ENCODE measurements at regions not wholly inside any gene's neighbourhood (a gene's known extent, or its start where the extent isn't known, plus 50 kb on each side); places are given as distances from the start of the nearest gene placed in this dataset.

DNA sequence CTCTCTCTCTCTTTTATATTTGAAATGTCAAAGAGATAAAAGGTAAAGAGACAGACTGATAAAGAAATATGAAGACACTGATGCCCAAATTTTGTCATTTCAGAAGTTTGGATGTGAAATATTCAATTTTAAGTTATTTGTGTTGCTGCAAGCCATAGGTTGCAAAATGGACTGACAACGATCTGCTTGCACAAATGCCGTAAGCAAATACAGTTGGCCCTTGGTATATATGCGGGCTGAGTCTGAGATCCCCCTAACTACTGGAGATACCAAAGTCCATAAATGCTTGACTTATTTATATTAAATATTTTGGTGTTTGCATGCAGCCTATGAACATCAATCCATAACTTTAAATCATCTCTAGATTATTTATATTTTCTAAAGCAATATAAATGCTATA, 1459.1 kb upstream of the ALCAM start:
- no peak for DNase-seq
- in situ Hi-C loops (cut with HindIII; ENCODE audit: low pct_ligation_motif_present, low pct_unique_long_range_greater_than_20kb, low sequenced_read_pairs) = no loop called here

DNA sequence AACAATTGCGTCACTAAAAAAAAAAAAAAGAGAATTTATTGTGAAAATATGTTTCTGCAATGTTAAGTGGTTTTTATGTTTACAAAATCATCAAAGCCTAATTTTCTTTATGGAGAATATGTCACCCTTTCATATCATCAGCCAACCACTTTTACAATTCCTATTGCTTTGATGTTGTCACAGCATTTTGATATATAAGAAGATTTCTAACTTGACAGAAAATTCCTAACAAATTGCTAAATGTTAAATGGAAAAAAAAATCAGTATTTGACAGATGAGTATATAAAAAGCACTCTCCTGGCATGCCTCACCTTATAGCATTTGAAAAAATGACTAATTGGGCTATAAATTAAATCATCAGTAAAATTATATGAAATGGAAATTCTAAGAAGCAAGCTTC, 1457.3 kb upstream of the ALCAM start:
- in situ Hi-C loops (cut with HindIII; ENCODE audit: low pct_ligation_motif_present, low pct_unique_long_range_greater_than_20kb, low sequenced_read_pairs) = no loop called here
- no peak for DNase-seq

DNA sequence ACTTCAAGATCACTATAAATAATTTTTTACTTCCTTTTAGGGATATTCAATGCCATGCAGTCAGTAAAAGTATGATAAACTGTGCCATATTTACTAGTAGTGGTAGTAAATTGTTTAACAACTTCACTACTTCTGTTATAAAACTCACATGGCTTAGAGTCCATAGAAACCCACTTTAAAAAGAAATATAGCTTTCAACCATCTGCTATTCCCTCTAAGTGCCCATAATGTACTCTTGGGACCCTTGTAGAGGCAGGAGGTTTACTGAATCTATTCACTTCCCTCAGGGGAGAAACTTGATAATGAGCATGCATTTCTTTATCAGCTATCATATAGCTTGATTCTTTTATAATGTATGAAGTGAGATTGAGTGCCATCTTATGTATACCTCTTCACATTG, 1448.4 kb upstream of the ALCAM start:
- in situ Hi-C loops (cut with HindIII; ENCODE audit: low pct_ligation_motif_present, low pct_unique_long_range_greater_than_20kb, low sequenced_read_pairs) = no loop called here
- no peak for DNase-seq

DNA sequence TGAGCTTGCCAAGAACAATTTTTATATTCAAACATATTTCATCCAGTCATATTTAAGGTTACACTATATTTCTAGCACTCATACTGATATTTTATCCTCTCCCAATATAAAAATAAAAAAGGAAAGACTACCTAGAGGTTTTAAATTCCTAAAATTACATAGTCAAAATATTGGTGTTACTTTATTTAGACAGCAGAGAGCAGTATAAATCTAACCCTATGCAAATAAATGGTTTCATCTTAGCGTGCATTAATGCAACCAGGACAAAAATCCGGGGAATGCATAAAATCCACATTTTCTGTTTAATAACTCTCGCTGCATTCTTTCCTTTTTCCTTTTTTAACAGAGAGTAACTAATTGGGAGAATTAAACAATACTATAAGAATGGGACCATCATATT, 1447.4 kb upstream of the ALCAM start:
- no peak for DNase-seq
- in situ Hi-C loops (cut with HindIII; ENCODE audit: low pct_ligation_motif_present, low pct_unique_long_range_greater_than_20kb, low sequenced_read_pairs) = no loop called here

DNA sequence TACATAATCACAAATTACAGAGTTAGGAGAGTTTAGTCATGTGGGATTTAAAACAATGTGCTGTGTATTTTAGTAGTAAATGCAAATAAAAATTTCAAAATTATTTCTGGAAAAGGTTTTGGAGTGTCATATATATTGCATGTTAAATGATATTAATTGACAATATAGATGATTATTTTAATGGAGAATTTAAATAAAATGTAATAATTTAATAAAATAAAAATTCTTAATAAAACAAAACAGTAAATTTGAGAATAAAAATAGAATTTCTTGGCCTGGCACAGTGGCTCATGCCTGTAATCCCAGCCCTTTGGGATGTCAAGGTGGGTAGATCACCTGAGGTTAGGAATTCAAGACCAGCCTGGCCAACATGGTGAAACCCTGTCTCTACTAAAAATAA, 1442.8 kb upstream of the ALCAM start:
- in situ Hi-C loops (cut with HindIII; ENCODE audit: low pct_ligation_motif_present, low pct_unique_long_range_greater_than_20kb, low sequenced_read_pairs) = no loop called here

DNA sequence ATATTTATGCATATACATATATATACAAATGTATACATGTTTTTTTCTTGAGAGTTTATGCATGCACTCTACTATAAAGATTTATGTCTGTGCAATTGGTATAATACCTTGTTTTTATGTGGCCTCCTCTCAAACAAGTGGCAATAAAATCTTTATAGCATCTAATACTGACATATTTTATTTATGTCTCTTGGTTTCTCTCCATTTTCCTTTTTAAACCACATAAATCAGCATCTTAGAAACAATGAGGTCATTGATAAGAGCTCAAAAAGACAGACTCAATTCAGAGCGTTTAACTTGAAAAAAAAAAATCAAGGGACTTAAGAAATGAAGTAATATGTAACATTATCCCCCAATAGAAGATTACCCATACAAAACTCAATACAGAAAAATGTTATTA, 1442.2 kb upstream of the ALCAM start:
- in situ Hi-C loops (cut with HindIII; ENCODE audit: low pct_ligation_motif_present, low pct_unique_long_range_greater_than_20kb, low sequenced_read_pairs) = no loop called here
- no peak for DNase-seq

More for the DNA sequence above, 1442.8 kb upstream of the ALCAM start:
- no peak for DNase-seq

DNA sequence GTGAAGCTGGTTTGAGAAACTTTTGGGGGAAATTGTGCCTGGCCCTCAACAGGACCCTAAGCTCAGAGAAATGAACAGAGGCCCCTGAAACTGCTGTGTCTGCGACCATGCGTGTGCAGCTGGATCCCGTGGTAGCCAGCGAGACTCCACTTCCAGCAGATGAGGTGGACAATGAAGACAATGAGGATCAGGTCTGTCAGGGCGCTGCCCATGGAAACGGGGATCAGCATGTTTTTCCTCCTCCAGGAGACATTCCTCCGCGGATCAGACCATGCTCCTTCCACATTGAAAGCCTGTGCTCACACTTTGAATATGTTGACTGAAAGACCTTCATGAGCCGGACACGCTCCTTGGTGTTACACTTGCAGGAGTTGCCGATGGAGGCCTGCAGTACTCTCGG, 1439.8 kb upstream of the ALCAM start:
- DNase-seq = no peak
- in situ Hi-C loops (cut with HindIII; ENCODE audit: low pct_ligation_motif_present, low pct_unique_long_range_greater_than_20kb, low sequenced_read_pairs) = no loop called here

DNA sequence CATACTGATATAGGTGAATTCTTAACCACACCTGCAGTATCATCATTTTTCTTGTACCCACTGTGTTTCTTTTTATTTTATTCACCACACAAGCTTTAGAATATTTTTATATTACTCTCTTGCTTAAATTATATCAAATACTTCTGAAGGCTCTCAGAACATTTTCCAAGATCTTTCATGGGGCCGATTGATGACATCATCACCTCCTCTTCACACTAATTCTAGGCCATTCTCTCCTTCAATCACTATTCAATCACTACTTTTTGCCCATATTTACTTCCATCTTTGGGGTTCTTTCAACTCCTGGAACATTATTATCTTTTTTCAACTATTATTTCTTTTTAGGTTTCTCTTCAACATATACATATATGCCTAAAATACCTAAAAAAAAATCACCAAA, 1438.8 kb upstream of the ALCAM start:
- in situ Hi-C loops (cut with HindIII; ENCODE audit: low pct_ligation_motif_present, low pct_unique_long_range_greater_than_20kb, low sequenced_read_pairs) = no loop called here
- DNase-seq = no peak

DNA sequence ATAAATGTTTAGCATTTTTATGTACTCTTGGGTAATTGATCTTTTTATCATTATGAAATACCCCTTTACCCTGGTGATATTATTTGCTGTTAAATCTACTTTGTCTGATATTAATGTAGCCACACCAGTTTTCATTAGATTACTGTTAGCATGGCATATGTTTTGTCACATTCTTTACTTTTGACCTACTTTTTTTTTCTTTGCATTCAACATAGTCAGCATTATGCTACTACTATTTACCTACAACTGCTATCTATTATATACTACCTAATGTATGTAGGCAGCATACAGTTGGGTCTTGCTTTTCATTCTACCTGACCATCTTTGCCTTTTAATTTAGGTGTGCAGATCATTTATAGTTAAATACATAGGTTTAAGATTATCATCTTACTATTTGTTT, 1429.6 kb upstream of the ALCAM start:
- in situ Hi-C loops (cut with HindIII; ENCODE audit: low pct_ligation_motif_present, low pct_unique_long_range_greater_than_20kb, low sequenced_read_pairs) = no loop called here
- no peak for DNase-seq

DNA sequence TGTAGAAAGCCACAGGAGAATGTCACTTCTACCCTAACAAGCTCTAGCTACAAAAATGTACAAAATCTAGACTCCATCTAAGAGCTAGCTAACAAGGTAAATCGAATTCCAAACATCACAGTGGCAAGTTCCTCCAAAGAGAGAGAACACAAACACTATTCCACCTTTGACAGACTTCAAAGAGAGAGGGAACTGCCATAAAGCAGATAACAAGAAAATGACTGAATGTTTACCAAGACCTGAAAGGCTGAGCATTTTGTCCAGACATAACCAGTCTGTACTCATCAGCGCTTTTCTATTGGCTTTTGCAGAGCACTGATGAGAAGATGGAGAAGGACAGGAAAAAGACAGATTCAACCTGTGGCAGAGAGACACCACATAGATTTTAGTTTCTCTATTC, 1419.6 kb upstream of the ALCAM start:
- DNase-seq = no peak
- in situ Hi-C loops (cut with HindIII; ENCODE audit: low pct_ligation_motif_present, low pct_unique_long_range_greater_than_20kb, low sequenced_read_pairs) = no loop called here

DNA sequence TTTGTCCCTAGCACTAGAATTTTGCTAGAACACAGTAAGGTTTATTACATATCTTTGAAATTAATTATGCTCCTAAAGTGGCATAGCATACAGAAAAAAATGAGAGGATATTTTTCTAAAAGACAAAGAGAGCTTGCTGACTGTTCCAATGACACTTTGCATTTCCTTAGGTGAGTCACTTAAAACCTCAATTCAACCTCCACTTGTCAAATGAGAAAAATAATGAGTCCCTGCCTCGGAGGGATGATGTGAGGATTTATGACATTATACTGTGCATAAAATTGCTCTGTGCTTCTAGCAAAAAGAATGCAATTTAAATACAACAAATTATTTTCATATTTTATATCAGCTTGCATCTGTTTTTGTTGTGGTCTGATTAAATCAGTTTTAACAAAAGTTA, 1417.0 kb upstream of the ALCAM start:
- in situ Hi-C loops (cut with HindIII; ENCODE audit: low pct_ligation_motif_present, low pct_unique_long_range_greater_than_20kb, low sequenced_read_pairs) = no loop called here

DNA sequence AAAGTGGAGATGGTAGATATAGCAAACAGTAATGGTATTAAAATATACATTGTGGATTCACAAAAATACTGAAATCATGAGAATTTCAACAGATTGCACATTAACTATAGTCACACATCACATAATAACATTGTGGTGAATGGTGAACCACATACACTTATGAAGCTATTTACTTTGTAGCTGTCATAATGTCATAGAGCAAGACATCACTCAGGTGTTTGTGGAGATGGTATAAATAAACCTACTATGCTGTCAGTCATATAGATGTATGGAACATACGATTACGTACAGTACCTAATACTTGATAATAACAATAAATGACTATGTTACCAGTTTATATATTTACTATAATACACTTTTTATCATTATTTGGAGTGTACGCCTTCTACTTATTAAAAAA, 1416.0 kb upstream of the ALCAM start:
- no peak for DNase-seq
- in situ Hi-C loops (cut with HindIII; ENCODE audit: low pct_ligation_motif_present, low pct_unique_long_range_greater_than_20kb, low sequenced_read_pairs) = no loop called here

More for the DNA sequence above, 1417.0 kb upstream of the ALCAM start:
- DNase-seq = no peak

DNA sequence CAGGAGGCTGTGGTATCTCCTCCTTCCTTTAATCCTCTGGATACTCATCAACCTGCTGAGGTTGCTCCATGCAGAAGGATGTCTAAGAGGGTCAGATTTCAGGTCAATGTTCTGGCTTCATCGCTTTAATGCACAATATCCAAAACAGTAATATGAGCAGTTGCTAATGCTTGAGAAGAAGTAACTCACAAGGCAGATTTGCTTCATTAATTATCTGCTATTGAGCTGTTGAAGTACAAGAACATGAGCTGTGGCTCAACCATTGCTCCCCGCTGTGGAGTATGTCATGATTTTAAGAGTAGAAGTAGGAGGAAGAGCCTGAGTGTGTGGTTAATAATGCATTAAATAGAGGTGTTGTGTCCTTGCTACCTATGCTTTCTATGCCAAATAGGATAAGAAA, 1412.9 kb upstream of the ALCAM start:
- DNase-seq = no peak
- in situ Hi-C loops (cut with HindIII; ENCODE audit: low pct_ligation_motif_present, low pct_unique_long_range_greater_than_20kb, low sequenced_read_pairs) = no loop called here

DNA sequence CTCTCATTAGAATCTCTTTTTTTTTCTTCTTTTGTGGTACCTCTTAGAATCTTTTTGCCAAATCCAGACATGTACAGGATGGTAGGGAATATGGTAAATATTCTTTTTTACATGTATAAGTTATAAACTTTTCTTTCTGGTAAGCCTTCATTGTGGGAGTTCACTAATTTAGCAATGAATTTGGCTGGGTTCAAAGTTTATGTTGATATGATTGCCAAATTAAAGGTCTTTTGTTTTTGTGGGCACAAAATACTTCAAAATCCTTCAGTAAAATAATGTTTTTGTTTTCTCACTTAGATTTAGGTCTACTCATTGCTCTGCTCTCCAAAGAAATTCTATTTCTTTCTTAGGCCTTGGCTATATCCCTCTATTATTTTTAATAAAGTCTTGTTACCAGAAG, 1405.9 kb upstream of the ALCAM start:
- in situ Hi-C loops (cut with HindIII; ENCODE audit: low pct_ligation_motif_present, low pct_unique_long_range_greater_than_20kb, low sequenced_read_pairs) = no loop called here

DNA sequence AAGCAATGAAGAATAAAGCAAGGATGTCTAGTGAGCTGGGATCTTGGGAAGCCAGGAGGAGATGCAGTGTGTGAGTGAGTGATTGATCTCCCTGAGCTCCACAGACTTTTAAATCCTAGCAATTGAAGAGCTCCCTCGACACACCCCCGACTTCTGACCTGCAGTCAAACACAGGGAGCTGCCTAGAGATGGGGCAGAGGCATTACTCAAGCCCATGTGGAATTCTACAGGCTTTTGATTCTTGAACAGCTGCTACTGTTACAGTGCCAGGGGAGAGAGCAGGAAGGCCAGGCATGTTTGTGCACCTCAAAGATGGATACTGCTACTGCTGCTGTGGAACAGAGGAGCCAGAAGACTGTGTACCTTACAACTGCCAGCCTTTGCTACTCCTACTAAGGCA, 1403.1 kb upstream of the ALCAM start:
- in situ Hi-C loops (cut with HindIII; ENCODE audit: low pct_ligation_motif_present, low pct_unique_long_range_greater_than_20kb, low sequenced_read_pairs) = no loop called here
- no peak for DNase-seq

More for the DNA sequence above, 1405.9 kb upstream of the ALCAM start:
- DNase-seq = no peak

DNA sequence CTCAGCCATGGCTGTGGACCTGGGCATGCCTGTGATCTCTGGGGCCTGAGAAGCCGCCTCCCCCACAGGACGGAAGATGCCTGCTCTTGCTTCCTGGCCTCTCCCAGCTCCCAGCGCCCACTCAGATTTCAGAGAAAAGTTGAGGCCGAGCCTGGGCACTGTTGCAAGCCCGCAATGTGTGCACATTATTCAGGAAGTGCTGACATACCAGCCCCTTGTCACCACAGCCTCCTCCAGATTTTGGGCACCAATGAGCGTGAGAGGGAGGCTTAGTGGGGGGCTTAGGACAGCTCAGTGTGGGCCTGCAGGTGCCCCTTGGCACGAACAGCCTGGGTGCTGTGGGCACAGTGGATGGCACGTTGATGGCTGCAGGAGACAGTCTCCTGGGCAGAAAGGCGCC, 1400.9 kb upstream of the ALCAM start:
- DNase-seq = no peak
- in situ Hi-C loops (cut with HindIII; ENCODE audit: low pct_ligation_motif_present, low pct_unique_long_range_greater_than_20kb, low sequenced_read_pairs) = no loop called here

DNA sequence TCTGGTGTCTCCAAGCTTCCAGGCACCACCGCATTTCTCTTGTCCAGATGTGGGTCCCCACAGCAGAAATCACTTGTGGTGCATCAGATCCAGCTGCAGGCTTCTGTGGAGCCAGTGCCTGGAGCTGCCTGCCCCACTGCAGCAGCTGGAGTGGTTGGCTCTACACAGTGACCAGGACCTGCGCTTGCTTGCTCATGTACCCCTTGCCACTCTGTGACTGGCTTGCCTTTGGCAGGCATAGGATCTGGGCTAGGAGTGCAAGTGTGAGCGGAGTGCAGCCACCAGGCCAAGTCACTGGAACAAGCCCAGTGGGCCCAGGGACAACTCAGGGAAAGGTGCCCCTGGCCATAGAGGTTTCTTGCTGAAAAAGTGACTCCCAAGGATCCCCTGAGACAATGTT, 1400.0 kb upstream of the ALCAM start:
- in situ Hi-C loops (cut with HindIII; ENCODE audit: low pct_ligation_motif_present, low pct_unique_long_range_greater_than_20kb, low sequenced_read_pairs) = no loop called here

DNA sequence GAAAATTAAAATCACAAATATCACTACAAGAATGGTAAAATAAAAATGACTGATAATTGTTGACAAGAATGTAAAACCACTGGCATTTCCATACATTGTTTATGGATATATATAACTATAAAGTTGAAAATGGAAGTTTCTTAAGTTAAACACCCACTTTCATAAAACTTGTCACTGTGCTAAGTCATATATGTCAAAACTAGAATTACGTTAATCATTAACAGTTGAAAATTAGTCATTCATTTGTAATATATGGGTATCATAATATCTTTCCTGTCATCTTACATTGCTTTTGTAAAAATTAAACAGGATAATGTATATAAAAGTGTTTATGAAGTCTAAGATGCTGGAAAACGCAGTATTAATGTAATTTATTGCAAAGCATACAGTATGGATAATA, 1398.6 kb upstream of the ALCAM start:
- no peak for DNase-seq
- in situ Hi-C loops (cut with HindIII; ENCODE audit: low pct_ligation_motif_present, low pct_unique_long_range_greater_than_20kb, low sequenced_read_pairs) = no loop called here

More for the DNA sequence above, 1400.0 kb upstream of the ALCAM start:
- DNase-seq = no peak

DNA sequence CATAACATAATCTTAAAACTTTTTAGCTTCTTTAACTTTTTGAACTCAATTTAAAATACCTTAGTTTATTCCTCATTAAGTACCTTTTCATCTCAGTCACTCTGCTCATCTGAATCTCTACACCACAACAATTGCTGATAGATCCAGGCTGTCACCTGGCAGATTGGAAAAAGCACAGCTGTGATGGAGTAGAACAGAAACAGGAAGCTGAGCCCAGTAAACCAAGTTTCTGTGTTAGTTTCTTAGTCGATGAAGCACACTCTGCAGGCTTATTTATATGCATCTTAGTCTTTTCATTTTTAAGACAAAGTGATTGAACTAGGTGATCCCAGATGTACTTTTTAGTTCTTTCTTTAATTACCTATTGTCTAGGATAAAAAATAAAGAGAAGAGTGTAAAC, 1398.0 kb upstream of the ALCAM start:
- in situ Hi-C loops (cut with HindIII; ENCODE audit: low pct_ligation_motif_present, low pct_unique_long_range_greater_than_20kb, low sequenced_read_pairs) = no loop called here
- peak; percentile 8 for DNase-seq

DNA sequence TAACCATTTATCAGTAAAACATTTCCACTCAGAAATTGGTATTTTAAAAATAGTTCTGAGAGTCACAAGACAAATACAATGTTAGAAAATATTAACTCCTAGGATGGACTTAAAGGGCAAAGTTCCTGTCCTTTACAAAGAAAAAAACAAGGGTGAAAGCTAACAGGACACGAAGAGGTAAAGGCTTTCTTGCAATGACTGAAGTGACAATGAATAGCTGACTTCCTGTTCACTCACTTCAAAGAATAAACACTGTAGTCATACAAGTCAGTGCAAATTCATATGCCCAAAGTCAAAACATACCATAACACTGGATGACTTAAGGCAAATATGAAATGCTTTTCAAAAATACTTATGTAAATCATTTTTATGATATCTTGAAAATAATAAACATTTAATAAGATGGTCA, 1389.8 kb upstream of the ALCAM start:
- DNase-seq = no peak
- in situ Hi-C loops (cut with HindIII; ENCODE audit: low pct_ligation_motif_present, low pct_unique_long_range_greater_than_20kb, low sequenced_read_pairs) = no loop called here

DNA sequence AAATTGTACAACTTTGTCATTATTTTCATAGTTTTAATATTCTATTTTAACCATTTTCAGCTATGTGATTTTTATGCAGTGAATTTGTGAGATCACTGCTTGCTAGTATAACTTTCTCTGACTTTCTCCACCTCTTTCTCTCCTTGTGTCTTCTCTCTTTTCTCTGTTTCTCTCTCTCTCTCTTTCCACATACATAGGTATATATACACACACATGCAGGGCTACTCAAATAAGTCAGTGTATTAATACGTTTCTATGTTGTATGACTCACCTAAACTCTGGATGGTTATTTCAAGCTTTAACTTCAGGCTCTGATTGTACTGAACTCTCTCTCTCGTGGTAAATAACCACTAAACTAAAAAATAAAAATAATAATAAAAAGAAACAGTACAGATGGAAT, 1389.3 kb upstream of the ALCAM start:
- in situ Hi-C loops (cut with HindIII; ENCODE audit: low pct_ligation_motif_present, low pct_unique_long_range_greater_than_20kb, low sequenced_read_pairs) = no loop called here
- DNase-seq = no peak
